GM12878 (cell line): ENCODE measurements at regions not wholly inside any gene's neighbourhood (a gene's known extent, or its start where the extent isn't known, plus 50 kb on each side); places are given as distances from the start of the nearest gene placed in this dataset.

ENCODE experiments used
- ATAC-seq: fragments of 200-7000 bp; cut with Tn5 transposase; 3 replicates; pipeline ENCODE4 v1.9.1; 2020; ENCODE audit warnings: mild to moderate bottlenecking, moderate library complexity
- BruUV-seq: library from RNA; stranded (reverse); fragments of 400-500 nt; replicated peaks from 2 replicates; lab custom pipeline; 2021; lab: Mats Ljungman, UMichigan
- CTCF ChIA-PET: fragments of 300-600 bp; sonication (Branson Sonifier 250); formaldehyde crosslinking; extraction: SDS; loops from one replicate; lab custom pipeline; 2021; ENCODE audit warnings: inconsistent platforms; lab: Yijun Ruan, JAX
- POLR2A ChIA-PET: fragments of 350-600 bp; formaldehyde crosslinking; extraction: SDS; loops from one replicate; lab custom pipeline; 2021; ENCODE audit warnings: inconsistent platforms; lab: Charles Lee
- RAD21 ChIA-PET: fragments of 300-600 bp; sonication (Branson Sonifier 250); formaldehyde crosslinking; loops from one replicate; lab custom pipeline; 2023; ENCODE audit warnings: antibody characterized with exemption; ENCODE audit not compliant: unreplicated experiment; lab: Charles Lee
- SMC1A ChIA-PET: fragments of 300-600 bp; sonication (Branson Sonifier 250); formaldehyde crosslinking; loops from one replicate; lab custom pipeline; 2023; ENCODE audit not compliant: unreplicated experiment, uncharacterized antibody; lab: Charles Lee
- DNase-seq: peaks from one replicate; pipeline ENCODE4 v3.0.0-alpha.2; 2011; ENCODE audit warnings: low read depth, low spot score
- FAIRE-seq: peaks from 3 replicates; lab custom pipeline; 2011; peaks lifted over from hg19 to GRCh38; lab: Jason Lieb, UNC
- H2AFZ ChIP-seq: 2 replicates; pipeline ENCODE4 v1.6.0; 2011; ENCODE audit warnings: low read depth, low read length, control low read depth; ENCODE audit not compliant: control insufficient read depth
- H3K27ac ChIP-seq: 2 replicates; pipeline ENCODE4 v1.5.1; 2011; ENCODE audit warnings: control low read depth; ENCODE audit not compliant: control insufficient read depth, insufficient read depth
- H3K27me3 ChIP-seq, 2 experiments: replicated peaks in 1 of 2; 2 replicates each; pipeline versions ENCODE4 v1.6.0 to v1.6.1; 2011; ENCODE audit warnings: low read length in 1 of 2; ENCODE audit not compliant: control insufficient read depth in 2 of 2, insufficient read depth in 2 of 2
- H3K36me3 ChIP-seq, 2 experiments: 2 replicates each; pipeline ENCODE4 v1.5.1; 2011; ENCODE audit warnings: low read length in 1 of 2; ENCODE audit not compliant: control insufficient read depth in 2 of 2, insufficient read depth in 2 of 2
- H3K4me1 ChIP-seq: 2 replicates; pipeline ENCODE4 v1.6.1; 2011; ENCODE audit warnings: mild to moderate bottlenecking, low read length, moderate library complexity, mixed read lengths; ENCODE audit not compliant: control insufficient read depth, insufficient read depth
- H3K4me2 ChIP-seq: 2 replicates; pipeline ENCODE4 v1.6.0; 2011; ENCODE audit warnings: control low read depth; ENCODE audit not compliant: control insufficient read depth, insufficient read depth
- H3K4me3 ChIP-seq: fragments of 200-600 bp; sonication (generic); 2 replicates; pipeline ENCODE4 v1.5.1; 2016
- H3K79me2 ChIP-seq: 2 replicates; pipeline ENCODE4 v1.6.0; 2011; ENCODE audit warnings: low read length; ENCODE audit not compliant: control insufficient read depth, insufficient read depth
- H3K9ac ChIP-seq: 2 replicates; pipeline ENCODE4 v1.8.0; 2011; ENCODE audit warnings: low read length, control low read depth, mixed read lengths; ENCODE audit not compliant: control insufficient read depth, insufficient read depth
- H3K9me3 ChIP-seq: replicated peaks from 3 replicates; pipeline ENCODE4 v1.5.1; 2011; ENCODE audit warnings: mild to moderate bottlenecking, low read length; ENCODE audit not compliant: control insufficient read depth, insufficient read depth
- H4K20me1 ChIP-seq: 2 replicates; pipeline ENCODE4 v1.6.0; 2011; ENCODE audit not compliant: control insufficient read depth, insufficient read depth
- BMI1 ChIP-seq: fragments of 450-650 bp; IDR thresholded peaks from 2 replicates; pipeline ENCODE4 v1.6.1; 2016; ENCODE audit warnings: mild to moderate bottlenecking, moderate library complexity, borderline replicate concordance
- CBFB ChIP-seq: IDR thresholded peaks from 2 replicates; pipeline ENCODE4 v1.6.1; 2016; ENCODE audit warnings: antibody characterized with exemption, low read depth
- E2F8 ChIP-seq: fragments of 450-650 bp; IDR thresholded peaks from 2 replicates; pipeline ENCODE4 v1.6.1; 2018; ENCODE audit warnings: mild to moderate bottlenecking, low read depth, moderate library complexity; ENCODE audit not compliant: partially characterized antibody
- KDM1A ChIP-seq: fragments of 200-600 bp; sonication (generic); IDR thresholded peaks from 2 replicates; pipeline ENCODE4 v1.6.1; 2016; ENCODE audit warnings: borderline replicate concordance
- NKRF ChIP-seq: fragments of 450-650 bp; conservative IDR thresholded peaks from 2 replicates; pipeline ENCODE4 v1.6.1; 2017; ENCODE audit warnings: mild to moderate bottlenecking, moderate library complexity
- NRF1 ChIP-seq: conservative IDR thresholded peaks from 2 replicates; pipeline ENCODE4 v1.6.1; 2011; ENCODE audit warnings: mild to moderate bottlenecking, low read depth, low read length, improper control_type of control experiment
- PKNOX1 ChIP-seq: fragments of 450-650 bp; IDR thresholded peaks from 2 replicates; pipeline ENCODE4 v1.6.1; 2016; ENCODE audit warnings: mild to moderate bottlenecking
- TCF7 ChIP-seq: IDR thresholded peaks from 2 replicates; pipeline ENCODE4 v1.6.1; 2014; ENCODE audit warnings: antibody characterized with exemption, borderline replicate concordance
- WGBS: methylation state at CpG from one replicate; pipeline ENCODE4 v1.1.6; 2016; ENCODE audit warnings: low lambda C conversion rate; ENCODE audit not compliant: insufficient replicate concordance, insufficient coverage; ENCODE audit errors: missing lambda C conversion rate; 5-methylcytosine and 5-hydroxymethylcytosine counted together
- in situ Hi-C: fragments of 300-500 bp; cut with MboI; formaldehyde crosslinking; loops from 9 replicates; pipeline ENCODE4 v1.14.3; 2018; ENCODE audit warnings: mixed read lengths
- intact Hi-C: fragments of 100-400 bp; cut with micrococcal nuclease; formaldehyde crosslinking; loops from one replicate; pipeline ENCODE4 v1.14.2; 2022; ENCODE audit not compliant: unreplicated experiment

- H3K4me3 ChIP-seq = no peak overlapping the region
- FAIRE-seq = no peak
These were observed 756.3 kb downstream of the REEP3 start for GRCh38 chr10:64277536-64277935.

More at GRCh38 chr10:64277536-64277935, 756.3 kb downstream of the REEP3 start:
- no peak for TF ChIP-seq TCF7
- TF ChIP-seq E2F8 = no peak
- no peak for TF ChIP-seq BMI1
- no peak for TF ChIP-seq NRF1
- TF ChIP-seq NKRF = no peak
- no peak for TF ChIP-seq KDM1A
- TF ChIP-seq CBFB = no peak
- no peak for TF ChIP-seq PKNOX1
- in situ Hi-C loops (no loop called here), intact Hi-C loops (no loop called here)
- Histone ChIP-seq H3K4me1 (no peaks in the 10 kb centered on the region), H4K20me1 (no peaks in the 10 kb centered on the region), H3K36me3 (no peaks in the 10 kb centered on the region), H3K9me3 (no peaks in the 10 kb centered on the region), H2AFZ (no peak overlapping the region; the same call in 1 of the 2 replicates), H3K4me2 (no peak overlapping the region), H3K27me3 (no peaks in the 10 kb centered on the region), H3K79me2 (no peaks in the 10 kb centered on the region), H3K27ac (no peak overlapping the region), H3K9ac (no peak overlapping the region)
- ATAC-seq = no peak
- WGBS = 23% methylated on average over 3 of the region's 3 CpGs
- ChIA-PET SMC1A (no interaction called here), CTCF (no interaction called here), POLR2A (no interaction called here), RAD21 (no interaction called here)
- no peak for DNase-seq
- BruUV-seq = no TSS peak
